ENCODE measurements at regions not wholly inside any gene's neighbourhood (a gene's known extent, or its start where the extent isn't known, plus 50 kb on each side); places are given as distances from the start of the nearest gene placed in this dataset.
A peak's percentile ranks its signal among the peaks of the same experiment; 100 is the strongest.
"Not testable (repeated sequence)": the region's sequence is repeated elsewhere in the genome, so short reads cannot be mapped to it uniquely, and the experiment has no call there.

- CTCF ChIA-PET (ENCODE audit: low intra/inter-chr PET ratio, low total read pairs): no interaction called here
- no TSS peak for BruUV-seq (replicated peaks)
Measured at GRCh38 chr6:86609549-86610388, 327.6 kb upstream of the HTR1E start.

GRCh38 chr6:86603364-86603763 lies 334.0 kb upstream of the HTR1E start:
- BruUV-seq (replicated peaks); FAIRE-seq; intact Hi-C loops (cut with micrococcal nuclease; ENCODE audit: unreplicated experiment): not testable (repeated sequence)

More at GRCh38 chr6:86609549-86610388, 327.6 kb upstream of the HTR1E start:
- no peak overlapping the region for H2AFZ ChIP-seq (ENCODE audit: low read length)
- H3K4me1 ChIP-seq (ENCODE audit: insufficient read depth, low read length): no peaks in the 10 kb centered on the region
- in situ Hi-C loops (cut with HindIII; ENCODE audit: extremely low pct_ligation_motif_present, low pct_unique_long_range_greater_than_20kb) (no loop called here), intact Hi-C loops (cut with micrococcal nuclease; ENCODE audit: unreplicated experiment) (no loop called here)
- POLR2A ChIA-PET: no interaction called here
- no peaks in the 10 kb centered on the region for H3K9me3 ChIP-seq (ENCODE audit: low read length)
- no peak overlapping the region for H3K9ac ChIP-seq (ENCODE audit: insufficient read depth, low read depth, low read length)
- H3K79me2 ChIP-seq (ENCODE audit: insufficient read depth, low read length): no peaks in the 10 kb centered on the region
- ATAC-seq (no peak), FAIRE-seq (no peak), DNase-seq (ENCODE audit: low spot score) (no peak)
- WGBS (ENCODE audit: low lambda C conversion rate): 4% methylated on average over 8 of the region's 9 CpGs
- no peak overlapping the region for H3K4me2 ChIP-seq (ENCODE audit: low read depth, low read length)
- H4K20me1 ChIP-seq (ENCODE audit: insufficient read depth, low read length): no peaks in the 10 kb centered on the region
- H3K27me3 ChIP-seq (ENCODE audit: control insufficient read depth in 1 of 2, insufficient read depth in 2 of 2, low read length in 2 of 2): no peaks in the 10 kb centered on the region
- H3K36me3 ChIP-seq (replicated peaks in 1 of 2; ENCODE audit: control insufficient read depth in 1 of 2, insufficient read depth in 2 of 2, low read length in 2 of 2): no peaks in the 10 kb centered on the region
- no peak for TF ChIP-seq RNF2 (conservative IDR thresholded peaks at IDR 0.05; ENCODE audit: low read depth)
- TF ChIP-seq RARG (CRISPR knock-in tag; IDR thresholded peaks at IDR 0.05; ENCODE audit: low read depth): no peak
- no peak for TF ChIP-seq POLR2G (IDR thresholded peaks at IDR 0.05; ENCODE audit: low read depth, low read length)
- TF ChIP-seq NR2F6 (IDR thresholded peaks at IDR 0.05): peak; percentile 35; the same call in 1 of the 2 replicates
- TF ChIP-seq NR2F6 (CRISPR knock-in tag; IDR thresholded peaks at IDR 0.05): no peak
- TF ChIP-seq GFI1 (CRISPR knock-in tag; IDR thresholded peaks at IDR 0.05; ENCODE audit: borderline replicate concordance): no peak
- no peak for TF ChIP-seq GZF1 (CRISPR knock-in tag; IDR thresholded peaks at IDR 0.05)
- no peak overlapping the region for H3K27ac ChIP-seq (ENCODE audit: extremely low read length, insufficient read depth, low read length)
- no peak overlapping the region for H3K4me3 ChIP-seq (replicated peaks in 1 of 3; ENCODE audit: insufficient read depth in 1 of 3, low read depth in 2 of 3, low read length in 3 of 3)

GRCh38 chr6:86602093-86602492 lies 335.2 kb upstream of the HTR1E start:
- H3K27ac ChIP-seq (ENCODE audit: extremely low read length, insufficient read depth, low read length); H3K27me3 ChIP-seq (ENCODE audit: control insufficient read depth in 1 of 2, insufficient read depth in 2 of 2, low read length in 2 of 2); DNase-seq (ENCODE audit: low spot score); H3K4me3 ChIP-seq (replicated peaks in 1 of 3; ENCODE audit: insufficient read depth in 1 of 3, low read depth in 2 of 3, low read length in 3 of 3); H3K9me3 ChIP-seq (ENCODE audit: low read length); in situ Hi-C loops (cut with HindIII; ENCODE audit: extremely low pct_ligation_motif_present, low pct_unique_long_range_greater_than_20kb); intact Hi-C loops (cut with micrococcal nuclease; ENCODE audit: unreplicated experiment); H4K20me1 ChIP-seq (ENCODE audit: insufficient read depth, low read length); H3K4me1 ChIP-seq (ENCODE audit: insufficient read depth, low read length); CTCF ChIA-PET (ENCODE audit: low intra/inter-chr PET ratio, low total read pairs); H3K4me2 ChIP-seq (ENCODE audit: low read depth, low read length); H3K9ac ChIP-seq (ENCODE audit: insufficient read depth, low read depth, low read length); FAIRE-seq; BruUV-seq (replicated peaks); ATAC-seq; H3K79me2 ChIP-seq (ENCODE audit: insufficient read depth, low read length); H2AFZ ChIP-seq (ENCODE audit: low read length); POLR2A ChIA-PET; H3K36me3 ChIP-seq (replicated peaks in 1 of 2; ENCODE audit: control insufficient read depth in 1 of 2, insufficient read depth in 2 of 2, low read length in 2 of 2): not testable (repeated sequence)
- WGBS (ENCODE audit: low lambda C conversion rate): 25% methylated on average over 6 of the region's 6 CpGs

More at GRCh38 chr6:86603364-86603763, 334.0 kb upstream of the HTR1E start:
- H3K9me3 ChIP-seq (ENCODE audit: low read length); H4K20me1 ChIP-seq (ENCODE audit: insufficient read depth, low read length); H3K4me1 ChIP-seq (ENCODE audit: insufficient read depth, low read length); H3K4me3 ChIP-seq (replicated peaks in 1 of 3; ENCODE audit: insufficient read depth in 1 of 3, low read depth in 2 of 3, low read length in 3 of 3); H3K9ac ChIP-seq (ENCODE audit: insufficient read depth, low read depth, low read length); POLR2A ChIA-PET; H3K79me2 ChIP-seq (ENCODE audit: insufficient read depth, low read length); H3K36me3 ChIP-seq (replicated peaks in 1 of 2; ENCODE audit: control insufficient read depth in 1 of 2, insufficient read depth in 2 of 2, low read length in 2 of 2); H3K27ac ChIP-seq (ENCODE audit: extremely low read length, insufficient read depth, low read length); H3K4me2 ChIP-seq (ENCODE audit: low read depth, low read length); H3K27me3 ChIP-seq (ENCODE audit: control insufficient read depth in 1 of 2, insufficient read depth in 2 of 2, low read length in 2 of 2); CTCF ChIA-PET (ENCODE audit: low intra/inter-chr PET ratio, low total read pairs); DNase-seq (ENCODE audit: low spot score); H2AFZ ChIP-seq (ENCODE audit: low read length); ATAC-seq; in situ Hi-C loops (cut with HindIII; ENCODE audit: extremely low pct_ligation_motif_present, low pct_unique_long_range_greater_than_20kb): not testable (repeated sequence)
- 7% methylated on average over 3 of the region's 3 CpGs for WGBS (ENCODE audit: low lambda C conversion rate)

- not testable (repeated sequence) for H3K9me3 ChIP-seq (ENCODE audit: low read length); ATAC-seq; BruUV-seq (replicated peaks)
Measured at GRCh38 chr6:86598969-86599368, 338.4 kb upstream of the HTR1E start.

More at GRCh38 chr6:86598969-86599368, 338.4 kb upstream of the HTR1E start:
- POLR2A ChIA-PET; H3K27me3 ChIP-seq (ENCODE audit: control insufficient read depth in 1 of 2, insufficient read depth in 2 of 2, low read length in 2 of 2); H3K4me3 ChIP-seq (replicated peaks in 1 of 3; ENCODE audit: insufficient read depth in 1 of 3, low read depth in 2 of 3, low read length in 3 of 3); H3K4me2 ChIP-seq (ENCODE audit: low read depth, low read length); H3K9ac ChIP-seq (ENCODE audit: insufficient read depth, low read depth, low read length); H3K4me1 ChIP-seq (ENCODE audit: insufficient read depth, low read length); in situ Hi-C loops (cut with HindIII; ENCODE audit: extremely low pct_ligation_motif_present, low pct_unique_long_range_greater_than_20kb); CTCF ChIA-PET (ENCODE audit: low intra/inter-chr PET ratio, low total read pairs); H3K27ac ChIP-seq (ENCODE audit: extremely low read length, insufficient read depth, low read length); FAIRE-seq; H4K20me1 ChIP-seq (ENCODE audit: insufficient read depth, low read length); H3K79me2 ChIP-seq (ENCODE audit: insufficient read depth, low read length); H2AFZ ChIP-seq (ENCODE audit: low read length); DNase-seq (ENCODE audit: low spot score); H3K36me3 ChIP-seq (replicated peaks in 1 of 2; ENCODE audit: control insufficient read depth in 1 of 2, insufficient read depth in 2 of 2, low read length in 2 of 2); intact Hi-C loops (cut with micrococcal nuclease; ENCODE audit: unreplicated experiment): not testable (repeated sequence)
- WGBS (ENCODE audit: low lambda C conversion rate): 2% methylated on average over 4 of the region's 4 CpGs
